CD4-positive, alpha-beta T cell treated with Interleukin-12 subunit alpha and Interleukin-12 subunit beta, for 1 hour (primary cell): ENCODE measurements at regions not wholly inside any gene's neighbourhood (a gene's known extent, or its start where the extent isn't known, plus 50 kb on each side); places are given as distances from the start of the nearest gene placed in this dataset.
"Not testable (repeated sequence)": the region's sequence is repeated elsewhere in the genome, so short reads cannot be mapped to it uniquely, and the experiment has no call there.

Experiments used
- DNase-seq: peaks from one replicate; pipeline ENCODE4 v3.0.0-alpha.2; 2020

- DNase-seq = no peak
Measured at GRCh38 chr3:40908612-40909011, 290.7 kb upstream of the CTNNB1 start.

- DNase-seq = no peak
Measured at GRCh38 chr3:40911264-40911663, 288.0 kb upstream of the CTNNB1 start.

- no peak for DNase-seq
Measured at GRCh38 chr3:40911928-40912327, 287.4 kb upstream of the CTNNB1 start.

GRCh38 chr3:40912461-40912860 is 286.8 kb upstream of the CTNNB1 start:
- no peak for DNase-seq

- no peak for DNase-seq
Measured at GRCh38 chr3:40913192-40913591, 286.1 kb upstream of the CTNNB1 start.

GRCh38 chr3:40913641-40914040 is 285.7 kb upstream of the CTNNB1 start:
- no peak for DNase-seq

GRCh38 chr3:40914475-40914874 is 284.8 kb upstream of the CTNNB1 start:
- DNase-seq = no peak

- DNase-seq = no peak
Measured at GRCh38 chr3:40915346-40915865, 283.9 kb upstream of the CTNNB1 start.

GRCh38 chr3:40920041-40920440 is 279.3 kb upstream of the CTNNB1 start:
- DNase-seq = no peak

GRCh38 chr3:40921251-40921650 is 278.1 kb upstream of the CTNNB1 start:
- DNase-seq = no peak

GRCh38 chr3:40923143-40923542 is 276.2 kb upstream of the CTNNB1 start:
- DNase-seq = no peak

GRCh38 chr3:40923651-40924050 is 275.7 kb upstream of the CTNNB1 start:
- DNase-seq = no peak

GRCh38 chr3:40924559-40925141 is 274.7 kb upstream of the CTNNB1 start:
- DNase-seq = no peak

- no peak for DNase-seq
Measured at GRCh38 chr3:40925231-40925630, 274.1 kb upstream of the CTNNB1 start.

GRCh38 chr3:40930131-40930538 is 269.2 kb upstream of the CTNNB1 start:
- DNase-seq = no peak

GRCh38 chr3:40930756-40931155 is 268.5 kb upstream of the CTNNB1 start:
- DNase-seq = no peak

GRCh38 chr3:40938591-40938990 is 260.7 kb upstream of the CTNNB1 start:
- DNase-seq = no peak

GRCh38 chr3:40939030-40939740 is 260.1 kb upstream of the CTNNB1 start:
- no peak for DNase-seq

GRCh38 chr3:40939741-40940130 is 259.6 kb upstream of the CTNNB1 start:
- DNase-seq = no peak

- DNase-seq = no peak
Measured at GRCh38 chr3:40940651-40941050, 258.7 kb upstream of the CTNNB1 start.

- DNase-seq = not testable (repeated sequence)
Measured at GRCh38 chr3:40947022-40947421, 252.3 kb upstream of the CTNNB1 start.

GRCh38 chr3:40949347-40949746 is 250.0 kb upstream of the CTNNB1 start:
- not testable (repeated sequence) for DNase-seq

- no peak for DNase-seq
Measured at GRCh38 chr3:40951636-40952035, 247.7 kb upstream of the CTNNB1 start.

- DNase-seq = no peak
Measured at GRCh38 chr3:40961104-40961857, 238.0 kb upstream of the CTNNB1 start.
